GM10266 (cell line): ENCODE measurements at regions not wholly inside any gene's neighbourhood (a gene's known extent, or its start where the extent isn't known, plus 50 kb on each side); places are given as distances from the start of the nearest gene placed in this dataset.
"Not testable (repeated sequence)": the region's sequence is repeated elsewhere in the genome, so short reads cannot be mapped to it uniquely, and the experiment has no call there.

Source experiments
- DNase-seq: peaks from one replicate; pipeline ENCODE4 v3.0.0; 2012; ENCODE audit errors: extremely low spot score
- TF ChIP-seq, protein P1 (sequence below): IDR thresholded peaks from 2 replicates; pipeline ENCODE4 v1.5.1; 2012; ENCODE audit warnings: mild to moderate bottlenecking, low read depth; ENCODE audit not compliant: control insufficient read depth, insufficient read depth; ENCODE audit errors: missing control alignments

DNA sequence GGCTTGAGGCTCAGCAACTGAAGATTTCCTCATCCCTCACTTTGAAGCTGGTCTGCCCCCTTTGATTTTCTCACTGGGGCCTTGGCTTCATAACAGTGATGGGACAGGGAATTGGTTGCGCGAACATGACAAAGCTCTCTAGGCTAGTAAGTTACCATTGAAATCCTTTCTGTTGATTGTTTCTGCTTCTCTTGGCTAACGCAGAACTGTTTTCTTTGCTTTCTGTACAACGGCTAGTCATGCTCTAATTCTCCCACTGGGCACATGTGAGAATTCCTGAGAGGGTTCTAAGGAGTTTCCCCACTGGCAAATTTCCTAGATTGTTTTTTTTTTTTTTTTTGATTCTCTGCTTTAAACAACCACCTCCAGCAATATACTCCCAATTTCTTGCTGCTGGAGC lies 738.6 kb downstream of the PCDH7 start:
- no peak for DNase-seq
- TF ChIP-seq, protein P1, sequence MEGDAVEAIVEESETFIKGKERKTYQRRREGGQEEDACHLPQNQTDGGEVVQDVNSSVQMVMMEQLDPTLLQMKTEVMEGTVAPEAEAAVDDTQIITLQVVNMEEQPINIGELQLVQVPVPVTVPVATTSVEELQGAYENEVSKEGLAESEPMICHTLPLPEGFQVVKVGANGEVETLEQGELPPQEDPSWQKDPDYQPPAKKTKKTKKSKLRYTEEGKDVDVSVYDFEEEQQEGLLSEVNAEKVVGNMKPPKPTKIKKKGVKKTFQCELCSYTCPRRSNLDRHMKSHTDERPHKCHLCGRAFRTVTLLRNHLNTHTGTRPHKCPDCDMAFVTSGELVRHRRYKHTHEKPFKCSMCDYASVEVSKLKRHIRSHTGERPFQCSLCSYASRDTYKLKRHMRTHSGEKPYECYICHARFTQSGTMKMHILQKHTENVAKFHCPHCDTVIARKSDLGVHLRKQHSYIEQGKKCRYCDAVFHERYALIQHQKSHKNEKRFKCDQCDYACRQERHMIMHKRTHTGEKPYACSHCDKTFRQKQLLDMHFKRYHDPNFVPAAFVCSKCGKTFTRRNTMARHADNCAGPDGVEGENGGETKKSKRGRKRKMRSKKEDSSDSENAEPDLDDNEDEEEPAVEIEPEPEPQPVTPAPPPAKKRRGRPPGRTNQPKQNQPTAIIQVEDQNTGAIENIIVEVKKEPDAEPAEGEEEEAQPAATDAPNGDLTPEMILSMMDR = no peak

DNA sequence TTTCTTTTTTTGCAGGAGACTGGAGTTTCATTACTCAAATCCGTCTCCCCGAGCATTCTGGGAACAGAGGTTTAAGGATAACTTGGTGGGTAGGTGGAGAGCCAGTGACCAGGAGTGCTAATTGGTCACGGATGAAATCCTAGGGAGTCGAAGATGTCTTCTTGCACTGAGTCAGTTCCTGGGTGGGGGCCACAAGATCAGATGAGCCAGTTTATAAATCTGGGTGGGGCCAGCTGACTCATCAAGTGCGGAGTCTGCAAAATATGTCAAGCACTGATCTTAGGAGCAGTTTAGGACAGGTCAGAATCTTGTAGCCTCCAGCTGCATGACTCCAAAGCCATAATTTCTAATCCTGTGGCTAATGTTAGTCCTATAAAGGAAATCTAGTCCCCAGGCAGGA lies 741.3 kb downstream of the PCDH7 start:
- TF ChIP-seq, protein P1 = no peak
- no peak for DNase-seq

DNA sequence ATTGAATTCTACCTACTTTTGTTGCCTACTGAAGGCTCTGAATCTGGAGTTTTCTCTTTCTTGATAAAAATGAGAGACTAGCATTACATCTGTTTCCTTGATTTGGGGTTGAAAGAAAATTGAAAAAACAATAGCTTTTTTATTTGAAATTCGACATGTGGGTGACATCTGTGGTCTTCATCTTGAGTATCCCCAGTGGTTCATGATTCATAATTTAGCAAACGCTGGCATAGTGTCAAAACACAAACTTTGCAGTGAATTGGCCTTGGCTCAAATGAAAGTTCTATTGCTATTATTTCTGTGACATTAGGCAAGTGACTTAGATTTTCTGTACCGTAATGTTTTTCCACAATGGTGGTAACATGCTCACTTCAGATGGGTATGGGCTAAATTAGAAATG lies 747.6 kb downstream of the PCDH7 start:
- TF ChIP-seq, protein P1 = no peak

DNA sequence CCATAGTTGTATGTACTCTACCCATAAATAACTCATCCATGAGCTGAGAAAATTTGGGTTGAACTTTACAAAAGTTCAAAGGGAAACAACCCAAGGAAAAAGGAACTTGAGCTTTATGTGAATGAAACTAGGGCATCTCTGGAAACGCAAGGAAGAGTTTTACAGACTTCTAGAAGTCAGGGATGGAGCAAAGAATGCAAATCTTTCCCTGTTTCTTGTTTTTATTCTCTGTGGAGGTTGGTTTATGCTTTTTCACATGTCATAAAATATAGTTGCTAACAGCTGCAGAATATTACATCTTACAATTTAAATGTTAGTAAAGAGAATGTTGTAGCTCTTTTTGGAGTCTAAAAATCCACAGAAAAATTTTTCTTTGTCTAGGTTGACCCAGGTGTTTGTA lies 754.1 kb downstream of the PCDH7 start:
- no peak for DNase-seq
- TF ChIP-seq, protein P1 = no peak

More for the DNA sequence above, 747.6 kb downstream of the PCDH7 start:
- no peak for DNase-seq

DNA sequence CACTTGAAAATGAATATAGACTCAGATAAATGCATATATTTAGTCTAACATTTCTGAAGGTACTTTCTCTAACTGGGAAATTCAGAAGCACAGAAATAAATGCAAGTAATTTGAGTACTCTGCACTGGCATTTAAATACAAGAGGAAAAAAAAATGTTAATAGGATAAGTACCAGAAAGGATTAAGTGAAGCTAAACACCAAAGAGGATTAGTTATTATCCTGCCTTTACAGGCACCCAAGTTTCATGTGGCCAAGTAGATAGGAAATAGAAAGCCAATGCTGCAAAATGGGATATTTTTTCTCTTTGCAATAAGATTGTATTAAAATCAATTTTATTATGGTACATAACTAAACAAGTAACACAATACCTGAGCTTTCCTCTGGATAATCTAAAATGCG lies 762.5 kb downstream of the PCDH7 start:
- no peak for DNase-seq
- TF ChIP-seq, protein P1 = no peak

DNA sequence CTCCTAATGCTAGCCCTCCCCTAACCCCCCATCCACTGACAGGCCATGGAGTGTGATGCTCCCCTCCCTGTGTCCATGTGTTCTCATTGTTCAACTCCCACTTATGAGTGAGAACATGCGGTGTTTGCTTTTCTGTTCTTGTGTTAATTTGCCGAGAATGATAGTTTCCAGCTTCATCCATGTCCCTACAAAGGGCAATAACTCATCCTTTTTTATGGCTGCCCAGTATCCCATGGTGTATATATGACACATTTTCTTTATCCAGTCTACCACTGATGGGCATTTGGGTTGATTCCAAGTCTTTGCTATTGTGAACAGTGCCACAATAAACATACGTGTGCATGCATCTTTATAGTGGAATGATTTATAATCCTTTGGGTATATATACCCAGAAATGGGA lies 779.0 kb downstream of the PCDH7 start:
- not testable (repeated sequence) for DNase-seq

DNA sequence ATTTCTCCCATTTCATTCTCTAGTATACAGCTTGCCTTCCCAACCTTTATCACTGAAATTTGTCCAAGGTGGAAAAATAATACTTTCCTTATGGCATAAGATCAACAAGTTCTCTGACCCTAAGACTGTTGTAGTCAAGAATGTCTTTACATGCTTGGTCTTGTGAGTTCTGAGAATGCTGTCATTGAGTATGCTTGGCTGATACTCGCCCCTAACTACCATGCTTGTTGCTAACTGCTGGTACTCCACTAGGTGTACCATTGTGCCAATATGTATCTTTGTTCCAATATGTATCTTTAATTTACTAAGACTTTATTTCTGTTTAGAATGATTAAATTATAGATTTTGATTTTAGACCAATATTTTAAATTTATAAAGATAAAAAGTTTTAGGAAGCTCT lies 796.4 kb downstream of the PCDH7 start:
- TF ChIP-seq, protein P1 = no peak
- DNase-seq = no peak

DNA sequence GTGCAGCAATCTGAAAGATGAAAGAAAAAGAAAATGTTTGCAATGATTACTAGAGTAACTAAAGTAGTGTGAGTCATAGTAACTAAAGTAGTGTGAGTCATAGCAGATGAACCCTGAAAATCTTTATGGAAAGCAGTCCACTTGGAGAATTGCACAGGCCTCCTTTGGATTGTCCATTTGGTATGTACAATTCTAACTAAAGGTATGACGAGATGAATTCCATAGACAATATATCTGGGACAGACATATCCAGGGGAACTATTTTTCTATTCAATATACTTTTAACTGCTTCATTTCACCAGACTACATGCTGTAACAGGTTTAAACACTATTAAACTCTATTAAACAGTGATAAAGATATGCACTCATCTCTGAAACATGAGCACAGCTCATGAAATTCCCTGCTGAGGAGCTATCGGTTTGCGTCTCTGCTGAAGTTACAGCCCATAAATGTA lies 798.7 kb downstream of the PCDH7 start:
- TF ChIP-seq, protein P1 = no peak
- no peak for DNase-seq
